Esophagus muscularis mucosa (tissue), 4 donors: ENCODE measurements at regions not wholly inside any gene's neighbourhood (a gene's known extent, or its start where the extent isn't known, plus 50 kb on each side); places are given as distances from the start of the nearest gene placed in this dataset.

Experiments
- CTCF ChIP-seq, 3 experiments: fragments of 200-600 bp in 2 of 3; fragments of 450-650 bp in 1 of 3; sonication (generic) in 2 of 3; IDR thresholded peaks; one replicate each; pipeline ENCODE4 v1.5.1; 2017 to 2019; ENCODE audit warnings: antibody characterized with exemption in 3 of 3, mild to moderate bottlenecking in 2 of 3, moderate library complexity in 1 of 3
- EP300 ChIP-seq: sonication (generic); formaldehyde crosslinking; IDR thresholded peaks from one replicate; pipeline ENCODE4 v1.6.1; 2017; ENCODE audit warnings: antibody characterized with exemption
- POLR2A ChIP-seq: fragments of 450-650 bp; IDR thresholded peaks from one replicate; pipeline ENCODE4 v1.6.1; 2017; ENCODE audit warnings: antibody characterized with exemption, moderate library complexity, mild to moderate bottlenecking, low read depth
- POLR2AphosphoS5 ChIP-seq, 2 donors: sonication (generic); formaldehyde crosslinking; IDR thresholded peaks; one replicate each; pipeline ENCODE4 v1.6.1; 2017; ENCODE audit warnings: antibody characterized with exemption in 2 of 2

DNA sequence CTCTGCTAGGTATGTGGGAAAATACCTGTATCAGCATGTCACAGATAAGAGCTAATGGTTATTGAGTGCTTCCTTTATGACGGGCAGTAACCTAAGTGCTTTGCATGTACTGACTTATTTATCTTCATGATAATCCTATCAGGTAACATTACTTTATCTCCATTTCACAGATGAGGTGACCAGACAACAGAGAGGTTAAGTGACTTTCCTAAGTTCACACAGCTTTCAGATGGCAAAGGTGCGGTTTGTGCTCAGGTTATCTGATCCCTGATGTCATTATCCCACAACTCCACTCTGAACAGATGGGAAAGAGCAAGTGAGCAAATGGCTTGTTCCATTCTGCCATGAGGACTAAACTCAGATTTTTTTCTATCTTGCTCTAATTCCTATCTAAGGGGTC lies 217.0 kb upstream of the PODXL start:
- TF ChIP-seq CTCF (IDR thresholded peaks at IDR 0.05) = no peak
- no peak for TF ChIP-seq POLR2A
- TF ChIP-seq POLR2AphosphoS5 (IDR thresholded peaks at IDR 0.05) = no peak
- TF ChIP-seq EP300 = no peak
